HG03442 (cell line): ENCODE measurements at regions not wholly inside any gene's neighbourhood (a gene's known extent, or its start where the extent isn't known, plus 50 kb on each side); places are given as distances from the start of the nearest gene placed in this dataset.

Experiments used
- ATAC-seq: cut with Tn5 transposase; IDR thresholded peaks from one replicate; pipeline ENCODE4 v1.9.1; 2021; ENCODE audit warnings: mild to moderate bottlenecking, moderate library complexity; ENCODE audit not compliant: unreplicated experiment

DNA sequence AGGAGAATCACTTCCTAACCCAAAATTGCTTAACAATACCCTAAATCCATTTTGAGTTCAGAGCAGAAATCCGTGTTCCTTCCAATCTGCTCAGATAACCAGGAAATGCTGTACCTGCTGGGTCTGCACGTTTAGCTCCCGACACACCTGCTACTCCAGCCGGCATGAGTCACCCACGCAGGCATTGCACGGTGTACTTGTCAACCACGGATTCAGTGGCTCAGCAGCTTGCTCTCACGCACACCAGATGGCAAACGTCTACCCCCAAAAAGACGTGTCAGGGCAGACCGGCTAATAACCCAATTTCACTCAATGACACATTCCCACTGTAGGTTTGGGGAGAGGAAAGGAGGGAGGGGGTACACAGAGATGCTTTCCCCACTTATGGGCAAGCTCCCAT, 468.1 kb downstream of the SOX9 start:
- no peak for ATAC-seq

DNA sequence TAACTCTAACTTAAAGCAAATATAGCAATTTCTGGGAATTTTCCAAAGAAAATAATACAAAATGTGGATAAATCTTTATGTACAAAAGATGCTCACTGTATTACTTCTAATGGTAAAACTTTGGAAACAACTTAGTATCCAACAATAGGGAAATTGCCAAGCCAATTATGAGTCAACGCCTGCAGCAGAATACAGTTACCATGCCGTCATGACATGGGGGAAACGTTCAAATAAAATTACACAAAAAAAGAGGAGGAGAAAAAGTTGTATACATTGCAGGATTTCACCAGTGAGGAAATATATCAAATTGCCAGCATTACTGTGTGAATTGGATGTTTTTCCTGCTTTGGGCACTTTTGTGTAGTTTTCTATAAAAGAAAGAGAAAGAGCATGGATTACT, 469.6 kb downstream of the SOX9 start:
- no peak for ATAC-seq

DNA sequence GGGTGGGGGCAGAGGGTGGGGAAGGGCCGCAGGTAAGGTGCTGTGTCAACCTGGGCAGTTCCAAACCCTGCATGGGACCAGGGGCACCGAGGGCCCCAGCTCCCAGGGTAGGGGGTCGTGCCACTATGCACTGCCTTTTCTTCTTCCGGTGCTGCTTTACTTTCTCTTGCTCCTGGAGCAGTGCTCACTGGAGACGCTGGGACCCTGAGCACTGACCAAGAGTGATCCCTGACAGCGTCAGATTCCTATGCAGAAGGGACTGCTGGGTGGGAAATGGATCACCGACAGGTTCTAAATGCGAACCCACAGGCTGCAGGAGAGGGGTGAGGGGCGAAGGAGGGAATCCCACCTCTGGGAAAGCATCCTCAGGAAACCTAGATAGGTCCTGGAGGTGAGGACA, 470.1 kb downstream of the SOX9 start:
- no peak for ATAC-seq

DNA sequence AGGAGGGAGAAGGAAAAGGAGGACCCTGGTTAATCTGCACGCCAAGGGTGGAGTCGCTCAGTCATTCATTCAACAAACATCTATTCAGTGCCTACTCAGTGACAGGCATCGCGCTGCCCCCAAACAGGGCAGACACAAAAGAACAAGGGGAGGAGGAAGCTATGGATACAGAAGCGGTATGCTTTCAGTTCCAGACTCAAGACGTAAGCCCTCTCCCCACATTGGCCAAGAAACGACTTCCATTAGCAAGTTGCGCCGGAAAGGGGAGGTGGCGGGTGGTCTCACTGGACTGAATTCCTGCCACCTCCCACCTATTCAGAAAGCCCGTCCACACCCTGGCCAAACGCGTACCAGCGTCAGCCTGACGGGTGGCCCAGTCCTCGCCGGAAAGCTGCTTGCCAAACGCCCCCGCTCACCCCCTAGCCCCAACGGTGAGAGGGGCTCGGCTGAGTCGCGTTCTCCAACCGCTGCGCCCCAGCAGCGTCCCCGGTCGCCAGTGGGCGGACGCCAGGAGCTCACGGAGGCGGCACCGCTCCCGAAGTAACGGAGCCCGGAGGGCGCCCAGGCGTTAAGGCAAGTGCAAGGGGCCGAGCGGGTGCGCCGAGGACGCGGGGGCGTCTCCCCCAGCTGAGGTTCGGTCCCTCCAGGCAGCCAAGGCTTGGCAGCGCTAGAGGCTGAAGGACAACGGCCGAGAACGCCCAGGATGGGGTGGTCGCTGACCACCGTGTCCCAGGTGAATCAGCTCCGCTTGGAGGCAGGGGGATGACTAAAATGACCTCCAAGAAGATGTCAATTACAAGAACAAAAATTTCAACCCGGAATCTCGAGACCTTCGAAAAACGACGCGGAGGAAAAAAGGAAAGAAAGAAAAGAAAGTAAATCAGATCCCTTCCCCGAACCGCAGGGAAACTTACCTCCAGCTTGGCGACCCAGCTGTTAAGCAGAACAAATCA, 470.7 kb downstream of the SOX9 start:
- no peak for ATAC-seq

DNA sequence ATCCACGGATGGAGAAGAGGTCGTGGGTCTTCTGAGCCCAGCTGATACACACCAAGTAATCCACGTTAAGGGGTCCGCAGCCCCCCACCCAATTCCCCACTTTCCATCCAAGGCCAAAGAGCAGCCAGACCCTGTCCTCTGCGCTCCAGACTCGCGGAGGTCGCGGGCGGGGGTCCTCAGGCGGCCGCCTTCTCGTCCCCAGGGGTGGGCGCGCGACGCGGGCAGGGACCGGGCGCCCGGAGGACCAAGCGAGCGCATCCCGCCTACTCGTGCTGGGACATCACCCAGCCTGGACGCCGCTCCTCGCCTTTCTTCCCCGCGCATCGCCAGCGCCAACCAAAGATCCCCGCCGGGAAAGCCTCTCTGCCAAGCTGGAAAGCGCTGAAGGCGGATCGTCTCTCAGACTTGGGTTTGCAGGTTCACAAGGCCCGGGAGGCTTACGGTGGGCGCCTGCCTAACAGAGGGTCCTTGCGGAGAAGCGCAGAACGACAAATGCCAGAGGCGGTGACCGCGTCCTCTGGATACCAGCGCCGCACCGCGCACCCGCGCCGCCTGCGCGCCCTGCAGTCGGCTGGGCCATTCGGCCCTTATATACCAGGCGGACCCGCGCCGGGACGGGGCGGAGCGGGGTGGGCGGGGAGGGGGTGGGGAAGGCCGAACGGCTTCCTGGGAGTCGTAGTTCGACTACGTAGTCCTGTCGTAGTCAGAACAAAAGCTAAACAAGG, 471.6 kb downstream of the SOX9 start:
- no peak for ATAC-seq

DNA sequence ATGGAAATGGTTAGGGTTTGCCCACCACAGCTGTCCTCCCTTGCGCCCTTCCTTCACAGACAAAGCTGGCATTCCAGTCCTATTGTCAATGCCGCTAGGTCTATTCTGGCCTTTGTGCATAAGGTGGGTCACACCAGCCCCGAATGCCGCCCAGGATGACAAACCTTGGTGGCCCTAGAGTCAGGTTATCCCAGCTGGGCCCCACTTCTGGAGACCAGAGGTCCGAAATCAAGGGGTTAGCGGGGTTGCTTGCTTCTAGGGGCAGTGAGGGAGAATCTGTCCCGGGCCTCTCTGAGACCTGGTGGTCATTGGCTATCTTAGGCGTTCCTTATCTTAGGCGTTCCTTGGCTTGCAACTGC, 472.1 kb downstream of the SOX9 start:
- no peak for ATAC-seq

DNA sequence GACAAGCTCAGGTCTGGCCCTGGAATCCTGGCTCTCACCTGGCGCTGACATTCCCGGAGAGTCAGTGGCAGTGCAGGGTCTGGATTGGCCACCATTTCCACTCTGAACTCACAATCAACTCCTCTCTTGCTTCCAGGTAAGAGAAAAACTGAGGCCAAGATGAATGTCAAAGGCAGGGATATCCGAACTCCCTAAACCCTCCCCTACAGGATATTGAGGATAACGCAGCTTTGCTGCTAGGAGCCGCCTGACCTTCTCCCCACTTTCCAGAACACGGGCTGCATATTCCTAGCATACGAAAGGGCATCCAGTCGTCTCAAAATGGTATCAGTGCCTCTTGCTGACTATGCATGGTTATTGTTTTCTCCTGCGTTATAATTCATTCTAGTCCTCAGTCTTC, 473.4 kb downstream of the SOX9 start:
- no peak for ATAC-seq
